Mucosa of rectum (tissue), 2 donors: ENCODE measurements at regions not wholly inside any gene's neighbourhood (a gene's known extent, or its start where the extent isn't known, plus 50 kb on each side); places are given as distances from the start of the nearest gene placed in this dataset.

ENCODE experiments used
- H3K27ac ChIP-seq, 2 donors: one replicate each; pipeline ENCODE4 v1.7.0; 2013; ENCODE audit warnings: inconsistent platforms in 2 of 2, low read depth in 2 of 2, low read length in 2 of 2
- H3K27me3 ChIP-seq, 2 donors: one replicate each; pipeline ENCODE4 v1.7.0; 2013; ENCODE audit warnings: low read length in 2 of 2; ENCODE audit not compliant: control insufficient read depth in 2 of 2, insufficient read depth in 2 of 2
- H3K36me3 ChIP-seq, 2 donors: one replicate each; pipeline ENCODE4 v1.7.0; 2013; ENCODE audit warnings: low read length in 2 of 2; ENCODE audit not compliant: control insufficient read depth in 2 of 2, insufficient read depth in 2 of 2
- H3K4me1 ChIP-seq, 2 donors: one replicate each; pipeline ENCODE4 v1.7.0; 2013; ENCODE audit warnings: low read length in 2 of 2, mild to moderate bottlenecking in 1 of 2; ENCODE audit not compliant: control insufficient read depth in 2 of 2, insufficient read depth in 2 of 2
- H3K4me3 ChIP-seq, 2 donors: one replicate each; pipeline ENCODE4 v1.7.0; 2013; ENCODE audit warnings: low read length in 2 of 2
- H3K9ac ChIP-seq, 2 donors: one replicate each; pipeline ENCODE4 v1.7.0; 2013; ENCODE audit warnings: low read length in 2 of 2, low read depth in 1 of 2, mild to moderate bottlenecking in 1 of 2
- H3K9me3 ChIP-seq, 2 donors: one replicate each; pipeline ENCODE4 v1.7.0; 2013; ENCODE audit warnings: low read length in 2 of 2; ENCODE audit not compliant: control insufficient read depth in 2 of 2
- donor health status: healthy.
- donor health status: Normal muscosa, but diverticular disease.

- Histone ChIP-seq H3K4me1 (peaks cover 37 to 51% of the 10 kb centered on the region in 2 donors), H3K27ac (no peak overlapping the region)
These were observed 110.3 kb upstream of the MGAT5 start for GRCh38 chr2:134143568-134143967.

GRCh38 chr2:134144081-134144596 is 109.7 kb upstream of the MGAT5 start:
- no peaks in the 10 kb centered on the region for H3K9me3 ChIP-seq
- no peak overlapping the region for H3K9ac ChIP-seq
- H3K36me3 ChIP-seq: no peaks in the 10 kb centered on the region
- no peaks in the 10 kb centered on the region for H3K27me3 ChIP-seq
- no peak overlapping the region for H3K27ac ChIP-seq
- H3K4me3 ChIP-seq: no peak overlapping the region
- peaks cover 32 to 45% of the 10 kb centered on the region in 2 donors for H3K4me1 ChIP-seq

More at GRCh38 chr2:134143568-134143967, 110.3 kb upstream of the MGAT5 start:
- H3K9me3 ChIP-seq: no peaks in the 10 kb centered on the region
- H3K9ac ChIP-seq: no peak overlapping the region
- H3K36me3 ChIP-seq: no peaks in the 10 kb centered on the region
- no peak overlapping the region for H3K4me3 ChIP-seq
- H3K27me3 ChIP-seq: no peaks in the 10 kb centered on the region

GRCh38 chr2:134144651-134145050 is 109.2 kb upstream of the MGAT5 start:
- H3K36me3 ChIP-seq: no peaks in the 10 kb centered on the region
- no peaks in the 10 kb centered on the region for H3K9me3 ChIP-seq
- H3K4me3 ChIP-seq: no peak overlapping the region
- peaks cover 27 to 40% of the 10 kb centered on the region in 2 donors for H3K4me1 ChIP-seq
- H3K27me3 ChIP-seq: no peaks in the 10 kb centered on the region
- H3K27ac ChIP-seq: no peak overlapping the region
- H3K9ac ChIP-seq: no peak overlapping the region

GRCh38 chr2:134145519-134145918 is 108.4 kb upstream of the MGAT5 start:
- Histone ChIP-seq H3K9me3 (no peaks in the 10 kb centered on the region), H3K4me1 (peaks cover 20 to 33% of the 10 kb centered on the region in 2 donors), H3K36me3 (no peaks in the 10 kb centered on the region), H3K4me3 (no peak overlapping the region), H3K9ac (no peak overlapping the region), H3K27ac (no peak overlapping the region), H3K27me3 (no peaks in the 10 kb centered on the region)

- peaks cover 15 to 27% of the 10 kb centered on the region in 2 donors for H3K4me1 ChIP-seq
- no peak overlapping the region for H3K27ac ChIP-seq
- peaks cover 0 to 2% of the 10 kb centered on the region in 2 donors for H3K36me3 ChIP-seq
- no peaks in the 10 kb centered on the region for H3K27me3 ChIP-seq
- no peak overlapping the region for H3K4me3 ChIP-seq
- H3K9me3 ChIP-seq: no peaks in the 10 kb centered on the region
- no peak overlapping the region for H3K9ac ChIP-seq
These were observed 107.7 kb upstream of the MGAT5 start for GRCh38 chr2:134146161-134146560.

GRCh38 chr2:134146620-134147019 is 107.3 kb upstream of the MGAT5 start:
- Histone ChIP-seq H3K36me3 (peaks cover 0 to 2% of the 10 kb centered on the region in 2 donors), H3K27ac (no peak overlapping the region), H3K9ac (no peak overlapping the region), H3K9me3 (no peaks in the 10 kb centered on the region), H3K4me3 (no peak overlapping the region), H3K27me3 (no peaks in the 10 kb centered on the region), H3K4me1 (peaks cover 12 to 22% of the 10 kb centered on the region in 2 donors)

GRCh38 chr2:134148172-134148571 is 105.7 kb upstream of the MGAT5 start:
- H3K27ac ChIP-seq: no peak overlapping the region

GRCh38 chr2:134148843-134149472 is 104.9 kb upstream of the MGAT5 start:
- Histone ChIP-seq H3K4me1 (peaks cover under 1 to 3% of the 10 kb centered on the region in 2 donors), H3K9me3 (no peaks in the 10 kb centered on the region), H3K36me3 (peaks cover 2 to 4% of the 10 kb centered on the region in 2 donors), H3K4me3 (no peak overlapping the region), H3K27ac (no peak overlapping the region), H3K9ac (no peak overlapping the region), H3K27me3 (no peaks in the 10 kb centered on the region)

More at GRCh38 chr2:134148172-134148571, 105.7 kb upstream of the MGAT5 start:
- no peak overlapping the region for H3K9ac ChIP-seq
- H3K36me3 ChIP-seq: peaks cover 2 to 4% of the 10 kb centered on the region in 2 donors
- no peaks in the 10 kb centered on the region for H3K9me3 ChIP-seq
- H3K4me3 ChIP-seq: no peak overlapping the region
- no peaks in the 10 kb centered on the region for H3K27me3 ChIP-seq
- peaks cover 0 to 7% of the 10 kb centered on the region in 2 donors for H3K4me1 ChIP-seq

- peaks cover 2 to 4% of the 10 kb centered on the region in 2 donors for H3K36me3 ChIP-seq
- H3K27me3 ChIP-seq: no peaks in the 10 kb centered on the region
- H3K4me1 ChIP-seq: peaks cover 10 to 12% of the 10 kb centered on the region in 2 donors
- H3K27ac ChIP-seq: no peak overlapping the region
- H3K4me3 ChIP-seq: no peak overlapping the region
- H3K9me3 ChIP-seq: no peaks in the 10 kb centered on the region
- H3K9ac ChIP-seq: no peak overlapping the region
These were observed 104.0 kb upstream of the MGAT5 start for GRCh38 chr2:134149904-134150303.

GRCh38 chr2:134150760-134151159 is 103.1 kb upstream of the MGAT5 start:
- H3K36me3 ChIP-seq: peaks cover 2 to 4% of the 10 kb centered on the region in 2 donors
- no peaks in the 10 kb centered on the region for H3K9me3 ChIP-seq
- H3K27ac ChIP-seq: no peak overlapping the region

More at GRCh38 chr2:134150760-134151159, 103.1 kb upstream of the MGAT5 start:
- no peak overlapping the region for H3K4me3 ChIP-seq
- peaks cover 12 to 15% of the 10 kb centered on the region in 2 donors for H3K4me1 ChIP-seq
- no peaks in the 10 kb centered on the region for H3K27me3 ChIP-seq
- H3K9ac ChIP-seq: no peak overlapping the region
